Body of pancreas (tissue), 4 donors: ENCODE measurements at regions not wholly inside any gene's neighbourhood (a gene's known extent, or its start where the extent isn't known, plus 50 kb on each side); places are given as distances from the start of the nearest gene placed in this dataset.

Experiments
- ATAC-seq: fragments of 150-250 bp; one replicate; pipeline ENCODE4 v1.9.1; 2016
- DNase-seq, 4 donors: peaks; one replicate each; pipeline ENCODE4 v3.0.0-alpha.2; 2019
- H3K27ac ChIP-seq, 4 donors: fragments of 200-600 bp; sonication (generic); 1 replicate in 3 of 4; 2 replicates in 1 of 4; pipeline versions ENCODE4 v1.5.1 to v1.6.1; 2016 to 2019; ENCODE audit warnings: mild to moderate bottlenecking in 1 of 4, mixed read lengths in 1 of 4, moderate library complexity in 1 of 4
- H3K27me3 ChIP-seq, 2 donors: fragments of 200-600 bp; sonication (generic); one replicate each; pipeline ENCODE4 v1.6.0; 2016; ENCODE audit warnings: mild to moderate bottlenecking in 1 of 2
- H3K36me3 ChIP-seq, 2 donors: fragments of 200-600 bp; sonication (generic); replicated peaks in 1 of 2; 2 replicates each; pipeline ENCODE4 v1.5.1; 2016; ENCODE audit warnings: low read depth in 2 of 2; ENCODE audit not compliant: insufficient read depth in 1 of 2
- H3K4me1 ChIP-seq: fragments of 200-600 bp; sonication (generic); one replicate; pipeline ENCODE4 v1.6.0; 2016
- H3K4me3 ChIP-seq, 2 donors: fragments of 200-600 bp; sonication (generic); 1 replicate in 1 of 2; 2 replicates in 1 of 2; pipeline ENCODE4 v1.5.1; 2016 to 2019
- H3K9me3 ChIP-seq, 3 donors: fragments of 200-600 bp; sonication (generic); 1 replicate in 2 of 3; 2 replicates in 1 of 3; pipeline ENCODE4 v1.5.1; 2016
- CTCF ChIP-seq, 7 experiments: fragments of 450-650 bp in 4 of 7; fragments of 200-600 bp in 3 of 7; sonication (generic) in 3 of 7; IDR thresholded peaks; one replicate each; pipeline ENCODE4 v1.5.1; 2016 to 2019; ENCODE audit warnings: antibody characterized with exemption in 7 of 7
- POLR2A ChIP-seq, 3 donors: fragments of 450-650 bp; IDR thresholded peaks; one replicate each; pipeline ENCODE4 v1.6.1; 2016; ENCODE audit warnings: antibody characterized with exemption in 3 of 3, mild to moderate bottlenecking in 2 of 3
- WGBS, 2 donors: methylation state at CpG; one replicate each; pipeline ENCODE4 v1.1.5; 2017; 5-methylcytosine and 5-hydroxymethylcytosine counted together
- intact Hi-C: fragments of 100-400 bp; cut with DNase I; formaldehyde crosslinking; loops from one replicate; pipeline ENCODE4 v1.15.1; 2023

GRCh38 chr5:74241751-74242140 lies 398.8 kb downstream of the ENC1 start:
- WGBS, 2 donors, result 48 to 56% methylated on average over 2 of the region's 2 CpGs
- peak overlapping the region in 2 of 4 donors; percentile 12 to 46 for H3K27ac ChIP-seq

GRCh38 chr5:74240783-74241750 lies 399.5 kb downstream of the ENC1 start:
- Histone ChIP-seq H3K9me3 (no peaks in the 10 kb centered on the region), H3K27ac (peak overlapping the region in 3 of 4 donors; percentile 12 to 46 (median 41)), H3K4me1 (peaks cover 35% of the 10 kb centered on the region), H3K4me3 (no peak overlapping the region), H3K36me3 (no peaks in the 10 kb centered on the region), H3K27me3 (no peaks in the 10 kb centered on the region)
- ATAC-seq (peak; percentile 84), DNase-seq (peak; percentile 51 to 79 (median 59))
- 15 to 25% methylated on average over 5 of the region's 5 CpGs for WGBS, 2 donors
- TF ChIP-seq CTCF (IDR thresholded peaks at IDR 0.05) (peak in 1 of 7 experiments; percentile 3), POLR2A (IDR thresholded peaks at IDR 0.05) (no peak)
- intact Hi-C loops, result no loop called here

More at GRCh38 chr5:74241751-74242140, 398.8 kb downstream of the ENC1 start:
- ATAC-seq (peak; percentile 13), DNase-seq (no peak)
- Histone ChIP-seq H3K27me3 (no peaks in the 10 kb centered on the region), H3K4me1 (peaks cover 42% of the 10 kb centered on the region), H3K9me3 (no peaks in the 10 kb centered on the region), H3K36me3 (no peaks in the 10 kb centered on the region), H3K4me3 (no peak overlapping the region)
- TF ChIP-seq POLR2A (IDR thresholded peaks at IDR 0.05) (no peak), CTCF (IDR thresholded peaks at IDR 0.05) (no peak)
- intact Hi-C loops, result no loop called here

GRCh38 chr5:74239261-74239660 lies 401.3 kb downstream of the ENC1 start:
- H3K27ac ChIP-seq, result no peak overlapping the region
- H3K9me3 ChIP-seq, result no peaks in the 10 kb centered on the region
- DNase-seq (peak in 1 of 4 donors; percentile 31), ATAC-seq (no peak)
- intact Hi-C loops, result no loop called here
- H3K4me3 ChIP-seq, result no peak overlapping the region
- 76 to 93% methylated on average over 2 of the region's 2 CpGs for WGBS, 2 donors
- TF ChIP-seq POLR2A (IDR thresholded peaks at IDR 0.05) (no peak), CTCF (IDR thresholded peaks at IDR 0.05) (no peak)
- no peaks in the 10 kb centered on the region for H3K27me3 ChIP-seq
- H3K36me3 ChIP-seq, result no peaks in the 10 kb centered on the region
- H3K4me1 ChIP-seq, result peaks cover 32% of the 10 kb centered on the region

GRCh38 chr5:74237571-74238145 lies 402.9 kb downstream of the ENC1 start:
- no peak for ATAC-seq
- Histone ChIP-seq H3K9me3 (no peaks in the 10 kb centered on the region), H3K4me1 (peaks cover 26% of the 10 kb centered on the region), H3K36me3 (no peaks in the 10 kb centered on the region), H3K27ac (no peak overlapping the region), H3K27me3 (no peaks in the 10 kb centered on the region), H3K4me3 (no peak overlapping the region)
- intact Hi-C loops, result no loop called here
- no peak for TF ChIP-seq CTCF (IDR thresholded peaks at IDR 0.05)
- no peak for DNase-seq
- WGBS, 2 donors, result 76 to 92% methylated on average over 3 of the region's 3 CpGs
